ENCODE measurements at regions not wholly inside any gene's neighbourhood (a gene's known extent, or its start where the extent isn't known, plus 50 kb on each side); places are given as distances from the start of the nearest gene placed in this dataset.

- intact Hi-C loops (cut with micrococcal nuclease; ENCODE audit: unreplicated experiment), result no loop called here
- no TSS peak for BruUV-seq (replicated peaks)
- no peak for ATAC-seq
Observed at GRCh38 chr2:39615675-39616074, 50.0 kb upstream of the TMEM178A start.

More at GRCh38 chr2:39615675-39616074, 50.0 kb upstream of the TMEM178A start:
- Histone ChIP-seq H3K27me3 (replicated peaks in 1 of 2; ENCODE audit: control insufficient read depth in 2 of 2, insufficient read depth in 2 of 2, low read length in 1 of 2) (no peaks in the 10 kb centered on the region; a peak in 2 of 4 replicates), H3K9me3 (replicated peaks; ENCODE audit: control insufficient read depth, insufficient read depth, low read length) (no peaks in the 10 kb centered on the region), H3K4me3 (no peak overlapping the region), H2AFZ (ENCODE audit: control insufficient read depth, low read depth, low read length) (no peak overlapping the region), H3K4me2 (ENCODE audit: control insufficient read depth, insufficient read depth) (no peak overlapping the region), H3K79me2 (ENCODE audit: control insufficient read depth, insufficient read depth, low read length) (no peaks in the 10 kb centered on the region), H4K20me1 (ENCODE audit: control insufficient read depth, insufficient read depth) (no peaks in the 10 kb centered on the region), H3K36me3 (ENCODE audit: control insufficient read depth in 2 of 2, insufficient read depth in 2 of 2, low read length in 1 of 2) (no peaks in the 10 kb centered on the region), H3K27ac (ENCODE audit: control insufficient read depth, insufficient read depth) (no peak overlapping the region), H3K4me1 (ENCODE audit: control insufficient read depth, insufficient read depth, low read length) (no peaks in the 10 kb centered on the region), H3K9ac (ENCODE audit: control insufficient read depth, insufficient read depth, low read length) (no peak overlapping the region)
- in situ Hi-C loops (cut with MboI), result no loop called here
- POLR2A ChIA-PET, result no interaction called here
- DNase-seq (ENCODE audit: low read depth, low spot score) (no peak), FAIRE-seq (no peak)
- no peak for TF ChIP-seq USF2 (IDR thresholded peaks at IDR 0.05; ENCODE audit: borderline replicate concordance, low read depth, low read length)
- TF ChIP-seq RCOR1 (conservative IDR thresholded peaks at IDR 0.05; ENCODE audit: low read depth, low read length), result no peak
- TF ChIP-seq CEBPB (IDR thresholded peaks at IDR 0.05; ENCODE audit: borderline replicate concordance in 1 of 2, low read depth in 2 of 2, low read length in 2 of 2), result no peak
- TF ChIP-seq, protein P1, sequence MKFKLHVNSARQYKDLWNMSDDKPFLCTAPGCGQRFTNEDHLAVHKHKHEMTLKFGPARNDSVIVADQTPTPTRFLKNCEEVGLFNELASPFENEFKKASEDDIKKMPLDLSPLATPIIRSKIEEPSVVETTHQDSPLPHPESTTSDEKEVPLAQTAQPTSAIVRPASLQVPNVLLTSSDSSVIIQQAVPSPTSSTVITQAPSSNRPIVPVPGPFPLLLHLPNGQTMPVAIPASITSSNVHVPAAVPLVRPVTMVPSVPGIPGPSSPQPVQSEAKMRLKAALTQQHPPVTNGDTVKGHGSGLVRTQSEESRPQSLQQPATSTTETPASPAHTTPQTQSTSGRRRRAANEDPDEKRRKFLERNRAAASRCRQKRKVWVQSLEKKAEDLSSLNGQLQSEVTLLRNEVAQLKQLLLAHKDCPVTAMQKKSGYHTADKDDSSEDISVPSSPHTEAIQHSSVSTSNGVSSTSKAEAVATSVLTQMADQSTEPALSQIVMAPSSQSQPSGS (IDR thresholded peaks at IDR 0.05; ENCODE audit: low read length), result no peak
- SMC1A ChIA-PET (ENCODE audit: uncharacterized antibody, unreplicated experiment), result interaction anchor here (1.9 kb wide), 1 partner anchor 18 kb away, joined by 4 read pairs; no protein-coding TSS in a partner anchor
- RAD21 ChIA-PET (ENCODE audit: unreplicated experiment), result no interaction called here
- CTCF ChIA-PET, result interaction anchor here (0.5 kb wide), 1 partner anchor 834 kb away, joined by 3 read pairs; no protein-coding TSS in a partner anchor
- WGBS (ENCODE audit: insufficient coverage, insufficient replicate concordance, low lambda C conversion rate, missing lambda C conversion rate), result 6% methylated on average over 1 of the region's 1 CpG
